Neutrophil (primary cell): ENCODE measurements at regions not wholly inside any gene's neighbourhood (a gene's known extent, or its start where the extent isn't known, plus 50 kb on each side); places are given as distances from the start of the nearest gene placed in this dataset.
A peak's percentile ranks its signal among the peaks of the same experiment; 100 is the strongest.

Experiments
- H3K27ac ChIP-seq: fragments of 200-600 bp; sonication (generic); 2 replicates; pipeline ENCODE4 v1.5.1; 2016; ENCODE audit warnings: mild to moderate bottlenecking, moderate library complexity
- H3K27me3 ChIP-seq: fragments of 200-600 bp; sonication (generic); 2 replicates; pipeline ENCODE4 v1.6.0; 2016; ENCODE audit warnings: mild to moderate bottlenecking
- H3K36me3 ChIP-seq: fragments of 200-600 bp; sonication (generic); 2 replicates; pipeline ENCODE4 v1.5.1; 2017
- H3K4me1 ChIP-seq, 2 experiments: fragments of 200-600 bp in 1 of 2; sonication (generic) in 1 of 2; 1 replicate in 1 of 2; 2 replicates in 1 of 2; pipeline versions ENCODE4 v1.5.1 to v1.6.1; 2013 to 2016; ENCODE audit warnings: low read depth in 1 of 2, low read length in 1 of 2, mild to moderate bottlenecking in 1 of 2, moderate library complexity in 1 of 2; ENCODE audit not compliant: control insufficient read depth in 1 of 2, insufficient read depth in 1 of 2
- H3K4me3 ChIP-seq, 2 experiments: fragments of 200-600 bp in 1 of 2; sonication (generic) in 1 of 2; 1 replicate in 1 of 2; 2 replicates in 1 of 2; pipeline ENCODE4 v1.5.1; 2013 to 2016; ENCODE audit warnings: low read depth in 1 of 2, low read length in 1 of 2, mild to moderate bottlenecking in 1 of 2, moderate library complexity in 1 of 2
- H3K9me3 ChIP-seq: fragments of 200-600 bp; sonication (generic); 2 replicates; pipeline ENCODE4 v1.5.1; 2016
- TF ChIP-seq, protein P1 (sequence below): fragments of 200-600 bp; sonication (generic); IDR thresholded peaks from 2 replicates; pipeline ENCODE4 v1.5.1; 2016; ENCODE audit warnings: antibody characterized with exemption

DNA sequence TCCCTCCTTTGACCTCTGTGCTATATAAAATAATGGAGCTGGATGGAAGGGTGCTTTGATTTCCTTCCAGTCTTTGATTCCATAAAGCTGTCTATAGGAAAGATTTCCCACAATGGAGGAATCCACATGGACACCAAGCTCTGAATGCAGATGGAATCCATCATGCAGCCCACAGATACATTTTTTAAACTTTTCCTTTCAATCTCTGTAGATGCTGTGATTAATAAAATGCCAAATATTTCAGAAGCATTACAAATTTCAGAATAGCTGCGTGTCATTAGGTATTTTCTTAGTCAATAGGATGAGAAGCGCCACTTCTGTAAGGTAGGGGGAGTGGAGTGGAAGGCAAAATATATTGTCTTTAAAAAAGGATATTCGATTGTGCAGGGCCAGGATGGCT is 489.0 kb downstream of the NTRK3 start:
- no peaks in the 10 kb centered on the region for H3K27me3 ChIP-seq
- H3K27ac ChIP-seq: no peak overlapping the region
- no peaks in the 10 kb centered on the region for H3K36me3 ChIP-seq
- H3K4me1 ChIP-seq: peaks cover 7 to 16% of the 10 kb centered on the region in 2 experiments
- H3K9me3 ChIP-seq: no peaks in the 10 kb centered on the region
- no peak overlapping the region for H3K4me3 ChIP-seq
- TF ChIP-seq, protein P1, sequence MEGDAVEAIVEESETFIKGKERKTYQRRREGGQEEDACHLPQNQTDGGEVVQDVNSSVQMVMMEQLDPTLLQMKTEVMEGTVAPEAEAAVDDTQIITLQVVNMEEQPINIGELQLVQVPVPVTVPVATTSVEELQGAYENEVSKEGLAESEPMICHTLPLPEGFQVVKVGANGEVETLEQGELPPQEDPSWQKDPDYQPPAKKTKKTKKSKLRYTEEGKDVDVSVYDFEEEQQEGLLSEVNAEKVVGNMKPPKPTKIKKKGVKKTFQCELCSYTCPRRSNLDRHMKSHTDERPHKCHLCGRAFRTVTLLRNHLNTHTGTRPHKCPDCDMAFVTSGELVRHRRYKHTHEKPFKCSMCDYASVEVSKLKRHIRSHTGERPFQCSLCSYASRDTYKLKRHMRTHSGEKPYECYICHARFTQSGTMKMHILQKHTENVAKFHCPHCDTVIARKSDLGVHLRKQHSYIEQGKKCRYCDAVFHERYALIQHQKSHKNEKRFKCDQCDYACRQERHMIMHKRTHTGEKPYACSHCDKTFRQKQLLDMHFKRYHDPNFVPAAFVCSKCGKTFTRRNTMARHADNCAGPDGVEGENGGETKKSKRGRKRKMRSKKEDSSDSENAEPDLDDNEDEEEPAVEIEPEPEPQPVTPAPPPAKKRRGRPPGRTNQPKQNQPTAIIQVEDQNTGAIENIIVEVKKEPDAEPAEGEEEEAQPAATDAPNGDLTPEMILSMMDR: no peak

DNA sequence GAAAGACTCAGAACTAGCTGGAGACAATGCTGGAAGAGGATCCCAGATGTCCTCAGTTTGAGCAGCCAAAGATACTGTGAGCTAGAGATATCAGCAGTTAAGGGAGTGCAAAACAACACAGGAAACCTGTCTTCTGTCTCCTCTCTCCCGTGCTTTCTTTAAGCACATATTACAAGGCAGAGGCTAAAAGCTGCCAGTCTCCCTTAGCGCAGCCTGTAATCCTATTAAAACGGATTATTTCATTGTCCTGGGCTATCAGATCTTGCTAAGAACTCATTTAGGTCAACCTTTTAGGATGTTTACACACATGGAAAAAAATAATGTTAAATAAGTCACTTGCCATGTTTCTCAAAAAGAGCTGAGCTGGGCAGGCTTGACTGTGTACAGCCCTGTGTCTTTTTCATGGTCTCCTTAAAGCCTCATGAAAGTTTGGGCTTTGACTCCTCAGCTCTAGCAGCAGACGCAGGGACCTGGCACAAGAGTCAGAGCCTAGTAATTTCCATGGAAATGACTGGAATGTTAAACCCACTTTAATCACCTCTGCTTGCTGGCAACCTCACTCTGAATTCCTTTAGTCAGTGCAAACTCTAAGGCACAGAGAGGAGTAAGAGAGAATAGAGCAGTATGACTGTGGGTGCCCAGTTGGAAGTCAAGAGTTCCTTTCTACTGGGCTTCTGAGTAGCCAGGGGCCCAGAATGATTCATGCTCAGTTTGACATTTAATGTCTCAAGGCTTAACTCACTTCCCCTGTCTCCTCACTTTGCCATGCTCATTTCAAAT is 491.9 kb downstream of the NTRK3 start:
- Histone ChIP-seq H3K36me3 (no peaks in the 10 kb centered on the region), H3K27me3 (no peaks in the 10 kb centered on the region), H3K9me3 (no peaks in the 10 kb centered on the region), H3K4me3 (no peak overlapping the region), H3K4me1 (peaks cover 31 to 45% of the 10 kb centered on the region in 2 experiments), H3K27ac (no peak overlapping the region)
- TF ChIP-seq, protein P1: no peak

DNA sequence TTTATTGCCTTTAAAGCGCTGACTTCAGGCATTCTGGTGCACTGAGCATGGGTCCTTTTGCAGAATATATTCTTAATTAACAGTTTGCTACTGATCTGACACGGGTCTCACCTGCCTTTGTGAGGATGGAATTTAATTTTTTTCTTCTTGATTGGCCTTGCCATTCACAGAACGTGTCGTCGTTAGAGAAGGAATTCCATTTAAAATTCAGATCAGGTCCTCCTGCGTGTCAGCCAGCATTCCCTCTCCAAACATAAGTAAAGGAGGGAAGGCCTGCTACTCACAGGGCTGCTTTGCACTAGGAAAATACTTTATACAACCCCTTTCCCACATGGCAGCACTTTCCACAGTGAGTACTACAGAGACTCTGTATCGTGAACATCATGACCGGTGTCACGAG is 492.7 kb downstream of the NTRK3 start:
- Histone ChIP-seq H3K9me3 (no peaks in the 10 kb centered on the region), H3K4me1 (peaks cover 38 to 53% of the 10 kb centered on the region in 2 experiments), H3K36me3 (no peaks in the 10 kb centered on the region), H3K27ac (no peak overlapping the region), H3K27me3 (no peaks in the 10 kb centered on the region), H3K4me3 (no peak overlapping the region)
- TF ChIP-seq, protein P1: no peak

DNA sequence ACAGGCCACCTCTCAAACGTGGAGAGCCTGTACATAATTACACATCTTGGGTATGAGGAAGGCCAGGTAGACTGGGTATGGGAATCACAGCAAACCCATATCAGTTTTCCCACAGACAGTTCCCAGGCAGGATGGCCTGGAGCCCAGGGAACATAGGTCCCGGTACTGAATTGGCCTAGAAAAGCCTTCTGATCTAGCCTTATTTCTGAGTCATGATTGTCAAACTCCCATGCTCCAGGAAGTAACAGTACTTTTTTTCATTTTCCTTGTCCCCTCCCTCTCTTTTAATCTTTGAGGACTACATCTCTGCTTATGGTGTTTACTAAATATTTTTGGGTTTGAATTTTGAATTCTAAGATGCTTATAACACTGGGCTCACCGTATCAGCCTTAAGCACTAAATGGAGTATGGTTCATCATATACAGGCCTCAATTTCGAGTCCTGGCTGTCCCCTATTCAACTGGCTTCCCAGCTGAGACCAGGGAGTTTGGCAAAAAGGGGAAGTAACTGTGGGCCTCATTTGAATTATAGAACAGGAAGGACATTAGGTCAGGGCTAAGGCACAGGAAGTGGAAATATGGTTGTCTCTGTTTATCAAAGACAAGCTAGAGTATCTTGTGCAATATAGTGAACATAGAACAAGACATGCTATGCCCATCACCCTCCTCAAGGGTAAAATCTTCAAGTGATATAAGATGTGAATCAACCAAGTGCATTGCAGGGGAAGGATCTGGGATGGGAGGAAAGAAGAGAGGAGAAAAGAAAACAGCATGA is 494.6 kb downstream of the NTRK3 start:
- peaks cover 55 to 71% of the 10 kb centered on the region in 2 experiments for H3K4me1 ChIP-seq
- H3K9me3 ChIP-seq: no peaks in the 10 kb centered on the region
- no peaks in the 10 kb centered on the region for H3K36me3 ChIP-seq
- TF ChIP-seq, protein P1: peak; percentile 63
- H3K4me3 ChIP-seq: peak overlapping the region in 1 of 2 experiments; percentile 16
- peak overlapping the region; percentile 88 for H3K27ac ChIP-seq
- no peaks in the 10 kb centered on the region for H3K27me3 ChIP-seq

DNA sequence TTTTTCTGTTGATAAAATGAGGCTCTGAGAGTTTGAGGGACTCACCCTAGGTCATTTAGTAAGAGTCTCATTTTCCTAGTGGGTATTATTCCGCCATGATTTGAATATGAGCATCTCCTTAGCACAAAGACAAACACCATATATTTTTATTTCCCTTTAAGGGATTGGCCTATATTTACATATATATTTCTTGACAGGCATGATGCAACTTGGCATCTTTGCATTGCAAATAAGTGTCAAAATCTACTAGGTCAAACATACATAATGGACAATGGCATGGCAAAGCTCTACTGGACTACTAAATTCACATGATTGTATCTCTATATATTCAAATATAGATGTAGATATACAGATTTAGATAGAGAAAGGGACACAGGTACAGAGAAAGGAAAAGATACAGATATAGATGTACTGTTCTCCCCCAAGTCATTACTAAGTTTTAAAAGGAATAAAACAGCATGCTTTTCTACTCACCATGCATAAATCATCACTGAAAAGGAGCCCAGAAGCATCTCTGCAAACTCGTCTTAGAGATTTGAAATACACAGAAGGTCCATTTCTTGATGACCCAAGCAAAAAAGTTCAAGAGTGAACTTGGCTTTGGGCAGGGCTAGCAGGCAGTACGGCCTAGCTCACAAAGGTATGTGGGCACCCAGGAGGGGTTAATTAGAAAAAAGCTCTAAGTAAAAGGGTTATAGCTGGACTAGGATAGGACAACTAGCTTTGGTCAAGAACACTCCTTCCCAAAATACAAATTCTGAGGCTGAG is 495.8 kb downstream of the NTRK3 start:
- no peaks in the 10 kb centered on the region for H3K9me3 ChIP-seq
- TF ChIP-seq, protein P1: no peak
- H3K27ac ChIP-seq: peak overlapping the region; percentile 88
- H3K4me3 ChIP-seq: peak overlapping the region in 1 of 2 experiments; percentile 16
- H3K27me3 ChIP-seq: no peaks in the 10 kb centered on the region
- no peaks in the 10 kb centered on the region for H3K36me3 ChIP-seq
- H3K4me1 ChIP-seq: peaks cover 63 to 80% of the 10 kb centered on the region in 2 experiments
